NOMO-1 treated with DMSO at 0.1 percent for 48 hours (cell line): ENCODE measurements at regions not wholly inside any gene's neighbourhood (a gene's known extent, or its start where the extent isn't known, plus 50 kb on each side); places are given as distances from the start of the nearest gene placed in this dataset.

Source experiments
- DNase-seq: peaks from one replicate; lab custom pipeline; 2025; ENCODE audit not compliant: unreplicated experiment; lab: John Stamatoyannopoulos, UW

DNA sequence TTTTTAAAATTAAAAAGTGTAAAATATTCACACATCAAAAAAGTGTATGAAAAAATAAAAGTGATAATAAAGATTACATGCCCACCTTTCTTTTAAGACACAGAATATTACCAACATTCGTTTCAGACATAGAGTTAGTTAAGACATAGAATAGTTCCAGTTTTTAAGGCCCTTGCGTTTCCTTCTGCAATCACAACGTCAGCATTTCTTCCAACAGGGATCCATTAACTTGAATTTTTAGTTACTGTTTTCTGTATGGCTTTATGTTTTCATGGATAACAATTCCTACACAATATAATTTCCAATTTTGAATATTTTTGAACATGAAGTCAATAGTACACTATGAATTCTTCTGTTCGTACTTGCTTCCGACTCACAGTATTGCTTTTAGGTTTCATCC lies 170.8 kb upstream of the C11orf87 start:
- DNase-seq = no peak

DNA sequence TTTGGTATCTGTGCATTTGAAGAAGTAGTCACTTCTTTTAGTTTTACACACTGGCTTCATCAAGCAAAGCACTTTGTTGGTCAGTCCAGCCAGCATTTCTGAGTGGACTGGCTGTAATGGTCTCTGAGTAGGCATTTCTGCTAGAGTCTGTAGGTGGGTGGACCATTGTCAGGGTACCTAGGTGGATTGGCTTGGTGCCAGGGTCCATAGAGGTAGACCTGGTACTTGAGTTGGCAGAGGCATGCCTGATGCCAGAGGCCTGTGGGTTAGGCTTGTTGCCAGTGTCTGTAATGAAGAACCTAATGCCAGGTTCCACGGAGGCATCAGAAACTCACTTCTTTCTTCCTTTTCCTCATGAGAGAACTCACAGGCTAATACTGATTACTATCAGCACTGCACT lies 157.9 kb upstream of the C11orf87 start:
- no peak for DNase-seq

DNA sequence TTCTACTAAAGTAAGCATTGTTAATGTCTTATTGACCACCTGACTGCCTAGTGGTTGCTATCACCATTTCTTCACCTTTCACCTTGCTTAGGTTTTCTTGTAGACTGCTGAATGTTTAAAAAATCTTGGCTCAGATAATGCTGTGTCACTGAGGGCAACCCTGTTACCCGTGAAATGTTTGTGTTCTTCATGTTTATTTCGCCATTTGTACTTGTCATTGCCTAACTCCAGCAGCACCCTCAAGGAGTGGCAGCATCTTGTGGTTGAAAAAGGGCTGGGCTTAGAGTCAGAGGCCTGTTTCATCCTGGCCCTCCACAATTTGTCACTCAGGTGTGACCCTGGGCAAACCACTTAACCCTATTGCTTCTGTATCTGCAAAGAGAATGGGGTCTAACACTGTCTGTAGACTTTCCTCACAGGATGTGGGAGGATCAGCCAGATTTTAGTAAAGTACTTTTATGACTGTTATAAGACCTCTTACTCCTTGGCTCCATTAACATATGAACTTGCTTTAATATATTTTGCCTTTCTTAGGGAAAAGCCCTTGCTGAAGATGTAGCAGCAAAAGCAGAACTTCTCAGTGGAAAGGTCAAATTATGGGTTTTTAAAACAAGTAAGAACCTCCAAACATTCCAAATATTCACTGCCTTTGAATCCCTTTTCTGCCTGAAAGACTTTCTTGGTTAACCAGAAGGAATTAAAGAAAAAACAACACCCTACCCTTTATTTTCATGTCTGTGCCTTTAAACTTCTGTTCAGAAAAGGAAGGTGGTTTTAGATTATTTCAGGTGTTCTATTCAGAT lies 154.5 kb upstream of the C11orf87 start:
- DNase-seq = peak; percentile 52

DNA sequence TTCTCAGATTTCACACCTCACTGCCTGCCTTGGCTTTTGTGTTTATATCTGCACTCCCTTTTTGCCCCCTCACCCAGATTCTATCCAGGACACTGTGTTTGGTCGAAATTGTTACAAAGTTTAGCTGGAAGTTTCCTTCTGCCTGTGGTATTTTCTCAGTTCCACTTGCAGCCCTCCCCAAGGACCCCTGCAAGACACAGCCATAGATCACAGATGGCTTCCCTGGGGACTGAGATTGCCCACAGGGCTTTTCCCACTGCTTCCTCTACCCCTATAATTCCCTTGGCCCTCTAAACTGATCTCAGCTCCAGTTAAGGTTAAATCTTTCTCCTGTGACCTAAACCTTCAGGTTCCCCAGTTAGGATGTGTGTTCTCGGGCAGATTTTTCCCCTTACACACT lies 146.1 kb upstream of the C11orf87 start:
- DNase-seq = no peak

DNA sequence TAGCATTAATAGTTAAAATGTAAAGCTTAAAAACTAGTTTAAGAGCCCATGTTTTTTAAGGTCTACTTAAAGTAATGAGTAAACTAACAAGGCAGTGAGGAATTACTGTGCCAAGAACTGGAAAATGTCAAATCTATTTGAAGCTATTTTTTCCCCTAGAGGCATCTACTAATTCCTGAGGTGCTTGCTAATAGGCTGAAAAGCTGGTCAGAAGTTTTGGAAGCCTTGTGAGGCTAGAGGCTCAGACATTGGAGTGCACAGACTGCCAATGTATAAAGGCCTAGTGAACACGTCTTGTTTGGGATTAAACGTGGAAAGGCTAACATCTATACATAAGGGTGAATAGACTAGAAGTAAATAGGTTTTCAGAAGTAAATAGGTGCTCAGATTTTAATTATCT lies 136.5 kb upstream of the C11orf87 start:
- DNase-seq = no peak

DNA sequence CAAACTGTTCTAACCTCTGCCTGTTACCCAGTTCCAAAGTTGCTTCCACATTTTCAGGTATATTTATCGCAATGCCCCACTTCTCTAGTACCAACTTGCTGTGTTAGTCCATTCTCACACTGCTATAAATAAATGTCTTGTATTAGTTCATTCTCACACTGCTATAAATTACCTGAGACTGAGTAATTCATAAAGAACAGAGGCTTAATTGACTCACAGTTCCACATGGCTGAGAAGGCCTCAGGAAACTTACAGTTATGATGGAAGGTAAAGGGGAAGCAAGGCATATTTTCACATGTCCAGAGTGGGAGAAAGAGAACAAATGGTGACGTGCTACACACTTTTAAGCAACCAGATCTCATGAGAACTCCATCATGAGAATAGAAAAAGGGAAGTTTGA lies 130.4 kb upstream of the C11orf87 start:
- no peak for DNase-seq

DNA sequence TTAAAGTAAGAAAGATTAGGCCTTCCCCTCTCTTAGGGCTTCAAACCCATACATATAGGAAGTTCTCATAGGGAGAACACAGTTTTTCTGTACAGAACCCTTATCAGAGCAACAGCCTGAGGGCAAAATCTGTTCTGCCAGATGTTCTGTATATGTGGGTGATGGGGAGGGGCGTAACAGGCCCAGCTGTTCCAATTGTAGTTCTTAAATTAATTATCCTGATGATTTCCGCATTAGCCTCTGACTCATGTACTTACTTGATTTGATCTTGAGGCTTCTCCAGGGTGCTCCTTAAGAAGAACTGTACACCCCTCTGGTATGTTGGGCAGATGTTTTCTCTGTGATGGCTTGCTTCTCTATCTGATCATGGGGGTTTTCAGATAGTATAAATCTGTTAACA lies 123.1 kb upstream of the C11orf87 start:
- no peak for DNase-seq

DNA sequence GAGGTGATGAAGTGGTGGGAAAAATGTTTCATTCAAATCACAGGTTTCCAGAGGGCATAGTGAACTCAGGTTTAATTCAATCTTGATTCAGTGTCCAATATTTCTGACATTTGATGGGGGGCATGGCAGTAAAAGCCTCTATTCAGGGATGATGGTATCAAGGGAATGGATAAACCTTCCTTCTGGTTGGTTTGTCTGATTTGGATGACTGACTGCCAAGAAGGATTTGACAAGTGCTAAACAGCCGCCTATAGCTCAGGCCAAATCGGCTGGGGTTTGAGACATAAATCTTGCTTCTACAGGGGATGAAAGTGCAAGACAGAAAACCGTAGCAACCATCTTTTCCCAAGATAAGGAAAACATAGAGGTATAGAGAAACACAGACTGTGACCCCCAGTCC lies 121.8 kb upstream of the C11orf87 start:
- DNase-seq = no peak

DNA sequence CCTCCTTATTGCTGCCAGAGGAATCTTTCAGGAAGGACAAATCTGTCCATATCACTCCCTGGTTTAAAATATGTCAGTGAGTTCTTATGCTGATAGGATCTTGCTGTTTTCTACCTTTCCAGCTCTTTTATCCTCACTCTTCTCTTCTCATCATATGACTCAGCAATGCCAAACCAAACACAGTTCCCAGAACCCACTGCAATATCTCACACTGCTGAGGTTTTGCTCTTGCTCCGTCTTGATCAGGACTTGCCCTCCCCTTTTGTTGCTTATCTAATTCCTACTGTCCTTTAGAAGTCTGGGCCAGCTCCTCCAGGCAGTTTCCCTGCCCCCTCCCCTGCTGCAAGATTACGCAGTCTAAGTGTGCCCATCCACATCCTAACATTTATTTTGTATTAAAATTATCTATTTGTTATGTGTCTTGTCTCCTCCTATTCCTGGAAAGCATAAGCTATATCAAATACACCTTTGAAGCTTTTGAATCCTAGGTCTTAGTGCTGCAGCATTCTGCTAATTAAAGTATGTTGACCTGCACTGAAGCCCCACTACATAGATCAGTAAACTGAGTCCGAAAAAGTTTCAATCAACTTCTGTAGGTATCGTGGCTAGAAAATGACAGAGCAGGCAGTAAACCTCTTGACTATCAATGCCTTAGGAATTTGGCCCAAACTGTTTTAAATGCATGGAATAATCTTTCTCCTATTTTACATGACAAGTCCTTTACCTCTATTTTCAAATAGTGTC lies 119.2 kb upstream of the C11orf87 start:
- DNase-seq = no peak

DNA sequence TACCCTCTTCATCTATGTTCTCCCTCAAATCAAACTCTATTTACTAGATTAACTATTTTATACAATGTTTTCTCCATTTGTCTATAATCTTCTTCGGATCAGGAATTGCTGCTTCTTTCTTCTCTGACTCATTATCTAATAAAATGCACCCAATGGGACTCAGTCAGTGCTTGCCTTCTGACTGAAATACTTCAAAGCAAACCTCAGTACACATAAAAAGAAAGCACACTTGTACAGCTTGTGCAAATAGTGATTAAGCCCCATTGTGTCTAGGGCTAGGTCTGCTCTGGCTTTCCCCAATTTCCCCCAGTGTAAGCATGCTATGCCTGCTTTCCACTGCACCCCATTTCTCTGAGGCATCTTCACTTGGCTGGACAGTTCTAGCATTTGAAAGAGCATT lies 118.6 kb upstream of the C11orf87 start:
- no peak for DNase-seq

DNA sequence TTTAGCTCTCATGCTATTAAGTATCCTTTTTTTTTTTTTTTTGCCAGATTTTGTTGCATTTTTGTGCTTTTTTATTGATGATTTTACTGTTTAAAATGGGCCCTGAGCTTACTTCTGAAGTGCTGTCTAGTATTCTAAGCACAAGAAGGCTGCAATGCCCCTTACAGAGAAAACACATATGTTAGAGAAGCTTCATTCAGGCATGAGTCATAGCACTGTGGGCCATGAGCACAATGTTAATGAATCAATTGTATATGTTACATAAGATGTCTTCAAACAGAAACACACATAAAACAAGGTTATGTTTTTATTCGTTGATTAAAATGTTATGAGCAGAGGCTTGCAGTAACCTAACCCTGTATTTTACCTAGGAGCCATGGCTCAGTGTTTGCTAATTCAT lies 117.8 kb upstream of the C11orf87 start:
- no peak for DNase-seq

DNA sequence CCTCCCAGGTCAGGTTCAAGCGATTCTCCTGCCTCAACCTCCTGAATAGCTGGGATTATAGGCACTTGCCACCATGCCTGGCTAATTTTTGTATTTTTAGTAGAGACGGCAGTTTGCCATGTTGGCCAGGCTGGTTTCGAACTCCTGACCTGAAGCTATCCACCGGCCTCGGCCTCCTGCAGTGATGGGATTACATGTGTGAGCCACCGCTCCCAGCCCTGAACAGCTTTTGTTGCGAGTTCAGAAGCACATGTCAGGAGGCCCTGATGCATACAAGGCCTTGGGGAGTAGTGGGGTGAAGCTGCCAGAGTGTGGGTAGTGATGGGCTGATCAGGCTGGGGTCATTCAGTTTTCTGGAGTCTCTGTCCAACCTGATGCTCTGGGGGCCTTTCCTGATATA lies 117.0 kb upstream of the C11orf87 start:
- DNase-seq = no peak

DNA sequence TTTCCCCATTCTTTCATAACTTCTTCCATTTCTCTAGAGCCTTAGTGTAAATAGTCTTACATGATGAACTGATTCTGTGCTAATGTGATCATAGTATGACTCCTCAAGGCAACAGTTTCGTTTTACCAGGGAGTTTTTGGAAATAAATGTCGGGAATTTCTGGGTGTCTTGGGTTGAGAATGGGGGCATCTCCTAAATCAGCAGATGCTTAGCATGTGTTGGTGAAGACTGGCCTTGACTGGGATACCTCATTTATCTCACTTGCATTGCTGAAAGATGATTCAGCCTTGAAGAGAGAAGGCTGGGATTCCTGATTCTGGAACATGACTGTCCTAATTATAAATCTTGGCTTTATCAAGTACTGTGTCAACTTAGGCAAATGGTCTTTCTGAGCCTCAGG lies 115.7 kb upstream of the C11orf87 start:
- no peak for DNase-seq

DNA sequence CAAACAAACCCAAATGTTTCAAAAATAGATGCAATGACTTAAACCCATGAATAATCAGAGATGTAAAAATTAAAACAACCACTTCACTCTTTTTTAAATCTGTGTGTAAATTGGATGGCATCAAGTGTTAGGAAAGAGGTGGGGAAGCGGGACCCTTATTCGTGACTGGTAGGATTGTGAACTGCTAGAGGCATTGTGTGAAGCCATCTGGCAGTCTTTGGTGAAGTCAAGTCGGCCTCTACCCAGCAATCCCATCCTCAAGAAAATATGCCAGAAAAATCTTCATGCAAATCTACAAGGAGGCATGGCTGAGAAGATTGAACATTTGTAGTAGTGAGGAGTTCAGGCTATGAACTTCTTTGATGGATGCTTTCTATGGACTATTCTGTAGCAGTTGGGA lies 114.6 kb upstream of the C11orf87 start:
- no peak for DNase-seq

DNA sequence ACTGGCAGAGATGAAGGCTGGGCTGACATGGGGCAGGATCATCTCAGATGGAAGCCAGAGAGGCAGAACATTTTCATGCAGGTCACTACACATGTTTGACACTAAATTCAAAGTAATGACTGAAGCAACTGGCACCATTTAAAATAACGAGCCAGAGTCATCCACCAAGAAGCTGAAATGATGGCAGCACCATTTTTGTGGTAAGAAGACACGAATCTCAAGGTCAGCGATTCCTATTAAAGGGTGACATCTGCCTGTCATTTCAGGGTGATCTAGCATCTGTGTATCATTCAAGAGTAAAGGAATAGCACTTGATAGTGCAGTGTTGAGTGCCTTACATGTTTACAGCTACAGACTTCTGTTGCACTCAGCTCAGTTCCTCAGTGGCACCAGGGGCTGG lies 113.4 kb upstream of the C11orf87 start:
- DNase-seq = no peak

DNA sequence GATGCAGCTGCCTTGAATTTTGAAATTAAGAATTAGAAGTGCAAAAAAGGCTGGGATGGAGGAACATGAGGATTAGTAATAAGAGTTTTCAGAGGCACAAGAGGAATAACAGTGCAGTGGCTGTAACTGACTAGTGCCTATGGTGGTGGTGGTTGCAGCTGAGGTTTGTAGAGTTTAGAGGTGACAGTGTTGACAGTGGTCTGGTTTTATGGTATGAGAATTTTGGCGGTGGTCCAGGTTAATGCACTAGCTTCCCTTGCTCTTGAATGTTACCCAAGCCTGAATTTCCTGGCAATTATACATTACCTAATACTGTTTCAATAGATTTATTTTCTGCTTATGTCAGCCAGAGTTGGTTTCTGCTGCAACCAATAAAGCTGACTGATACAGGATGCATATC lies 112.8 kb upstream of the C11orf87 start:
- DNase-seq = no peak

DNA sequence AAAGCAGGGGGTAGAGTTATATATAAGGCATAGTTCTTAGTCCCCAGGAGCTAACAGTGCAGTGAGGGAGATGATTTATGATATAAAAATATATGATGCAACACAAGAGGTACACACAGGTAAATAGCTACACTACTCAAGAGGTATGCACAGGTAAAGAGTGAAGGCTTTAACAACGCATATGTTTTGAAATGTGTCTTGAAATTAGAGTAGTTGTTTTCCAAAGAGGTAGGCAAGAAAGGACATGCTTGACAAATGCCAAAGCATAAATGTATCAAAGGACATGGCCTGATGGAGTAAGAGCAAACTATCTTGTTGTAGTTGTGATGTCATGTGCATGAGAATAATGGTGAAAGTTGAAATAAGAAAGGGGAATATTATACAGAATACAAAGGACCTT lies 104.3 kb upstream of the C11orf87 start:
- no peak for DNase-seq

DNA sequence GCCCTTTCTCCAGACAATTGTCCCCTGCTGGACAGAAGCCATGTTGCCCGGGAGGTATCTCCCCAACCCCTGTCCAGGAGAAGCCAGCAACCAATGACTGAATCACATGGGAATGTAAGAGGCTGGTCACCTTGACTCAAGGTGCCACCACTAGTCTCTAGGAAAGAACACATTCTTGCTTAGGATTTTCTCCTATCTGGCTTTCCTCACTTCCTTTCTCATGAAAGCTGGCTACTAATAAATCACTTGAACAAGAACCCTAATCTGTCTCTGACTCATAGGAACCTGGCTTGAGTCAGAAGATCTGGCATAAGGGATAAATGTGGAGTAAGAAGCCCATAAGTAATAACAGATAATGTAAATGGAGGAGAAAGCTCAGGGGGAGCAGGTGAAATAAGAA lies 101.4 kb upstream of the C11orf87 start:
- no peak for DNase-seq

DNA sequence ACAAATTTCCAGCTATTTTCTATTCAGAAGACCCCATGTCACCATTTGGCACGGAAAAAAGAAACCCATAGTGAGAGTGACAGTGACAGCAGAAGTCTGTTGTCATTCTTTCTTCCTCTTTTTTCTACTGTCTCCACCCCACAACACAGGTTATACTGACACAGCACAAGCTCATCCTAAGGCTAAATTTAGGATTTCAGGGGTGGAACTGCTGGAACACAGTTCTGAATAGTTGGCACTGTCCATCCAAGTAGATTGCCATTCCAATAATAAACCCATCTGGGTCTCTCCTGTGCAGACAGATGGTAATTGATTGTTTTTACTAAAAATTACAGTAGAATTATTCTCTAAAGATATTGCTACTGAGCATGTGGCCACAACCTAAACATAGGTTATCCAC lies 95.2 kb upstream of the C11orf87 start:
- no peak for DNase-seq

DNA sequence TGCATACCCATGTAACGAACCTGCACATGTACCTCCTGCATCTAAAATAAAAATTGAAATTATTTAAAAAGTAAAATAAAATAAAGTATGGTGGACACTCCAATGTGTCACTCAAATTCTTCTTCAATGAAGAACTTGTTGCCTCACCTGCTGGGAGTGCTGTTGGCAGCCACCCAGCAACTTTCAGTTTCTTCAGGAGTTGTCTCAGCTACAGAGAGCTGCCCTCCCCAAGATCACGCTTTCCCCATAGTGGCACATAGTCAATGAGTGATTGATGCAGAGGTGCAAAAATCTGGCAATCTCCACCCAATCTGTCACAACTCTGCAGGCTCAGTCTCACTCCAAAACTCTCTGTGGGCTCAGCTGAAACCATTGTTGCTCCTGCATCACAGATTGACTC lies 92.3 kb upstream of the C11orf87 start:
- DNase-seq = no peak

DNA sequence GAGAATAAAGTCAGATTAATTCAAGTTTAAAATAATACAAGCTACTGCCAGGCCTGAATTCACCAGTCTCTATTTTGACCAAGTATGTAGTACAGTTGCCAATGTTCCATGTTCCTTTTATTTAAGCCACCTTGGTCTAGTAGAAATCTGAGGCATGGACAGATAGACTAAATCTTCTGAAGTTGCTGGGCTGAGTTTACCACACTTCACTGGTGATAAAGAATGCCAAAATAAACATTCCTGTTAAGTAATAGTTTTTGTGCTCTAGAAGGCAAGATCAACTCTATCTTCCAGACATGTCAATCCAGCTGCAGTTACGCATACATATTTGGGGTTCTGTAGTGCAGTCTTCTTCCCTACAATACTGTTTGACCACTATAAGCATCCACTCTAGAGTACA lies 83.9 kb upstream of the C11orf87 start:
- DNase-seq = no peak

DNA sequence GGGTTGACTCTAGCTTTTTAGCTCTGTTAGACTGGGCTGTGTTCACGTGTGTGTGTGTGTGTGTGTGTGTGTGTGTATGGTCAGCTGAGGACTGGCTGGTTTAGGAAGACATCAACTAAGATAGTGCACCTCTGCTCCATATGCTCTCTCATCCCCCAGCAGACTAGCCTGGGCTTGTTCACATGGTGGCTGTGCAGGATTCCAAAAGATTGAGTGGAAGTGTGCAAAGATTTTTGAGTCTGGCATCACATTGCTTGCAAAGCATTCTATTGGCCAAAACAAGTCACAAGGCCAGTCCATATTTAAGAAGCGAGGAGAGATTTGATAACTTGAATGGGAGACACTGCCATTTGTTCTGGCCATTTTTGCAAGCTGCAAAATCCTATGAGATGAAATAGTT lies 79.7 kb upstream of the C11orf87 start:
- DNase-seq = no peak

DNA sequence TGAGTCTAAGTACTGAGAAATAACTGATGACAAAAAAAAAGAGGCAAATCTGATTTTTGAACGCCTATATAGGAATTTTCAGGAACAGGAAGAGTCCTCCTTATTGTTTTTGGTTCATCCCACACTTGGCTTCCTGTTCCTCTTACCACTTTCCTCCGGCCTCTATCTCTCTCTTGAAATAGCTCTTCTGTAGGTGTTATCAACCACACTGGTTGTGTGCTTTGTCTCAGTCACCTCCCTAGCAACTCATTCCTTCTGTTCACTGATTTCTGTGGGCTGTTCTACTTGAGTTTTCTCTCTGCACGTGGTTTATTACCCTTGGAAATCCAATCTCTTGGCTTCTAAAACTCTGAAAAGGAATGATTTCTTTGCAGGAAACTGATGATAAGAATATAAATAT lies 78.7 kb upstream of the C11orf87 start:
- no peak for DNase-seq
